OCI-M1 (cell line): ENCODE measurements at regions not wholly inside any gene's neighbourhood (a gene's known extent, or its start where the extent isn't known, plus 50 kb on each side); places are given as distances from the start of the nearest gene placed in this dataset.

Source experiments
- DNase-seq: peaks from one replicate; lab custom pipeline; 2025; lab: John Stamatoyannopoulos, UW

- DNase-seq = no peak
Measured at GRCh38 chr15:39124553-39125171, 456.2 kb upstream of the THBS1 start.

GRCh38 chr15:39125226-39125625, 455.7 kb upstream of the THBS1 start:
- DNase-seq = no peak

- DNase-seq = peak; percentile 59
Measured at GRCh38 chr15:39125904-39126303, 455.0 kb upstream of the THBS1 start.

GRCh38 chr15:39127151-39127790, 453.6 kb upstream of the THBS1 start:
- DNase-seq = no peak

- peak; percentile 42 for DNase-seq
Measured at GRCh38 chr15:39127925-39128617, 452.8 kb upstream of the THBS1 start.

- no peak for DNase-seq
Measured at GRCh38 chr15:39128746-39129145, 452.1 kb upstream of the THBS1 start.

- DNase-seq = no peak
Measured at GRCh38 chr15:39130556-39131379, 450.1 kb upstream of the THBS1 start.

- no peak for DNase-seq
Measured at GRCh38 chr15:39131609-39132008, 449.3 kb upstream of the THBS1 start.

GRCh38 chr15:39132070-39132469, 448.8 kb upstream of the THBS1 start:
- DNase-seq = no peak

GRCh38 chr15:39132954-39133600, 447.8 kb upstream of the THBS1 start:
- DNase-seq = no peak

GRCh38 chr15:39134282-39134681, 446.6 kb upstream of the THBS1 start:
- no peak for DNase-seq

- DNase-seq = no peak
Measured at GRCh38 chr15:39135989-39136388, 444.9 kb upstream of the THBS1 start.

GRCh38 chr15:39139431-39140059, 441.3 kb upstream of the THBS1 start:
- no peak for DNase-seq

GRCh38 chr15:39140060-39140604, 440.7 kb upstream of the THBS1 start:
- peak; percentile 79 for DNase-seq

GRCh38 chr15:39142500-39142899, 438.4 kb upstream of the THBS1 start:
- peak; percentile 9 for DNase-seq

- no peak for DNase-seq
Measured at GRCh38 chr15:39143479-39143878, 437.4 kb upstream of the THBS1 start.

- no peak for DNase-seq
Measured at GRCh38 chr15:39144051-39144450, 436.8 kb upstream of the THBS1 start.

GRCh38 chr15:39144613-39145499, 436.0 kb upstream of the THBS1 start:
- DNase-seq = no peak

GRCh38 chr15:39145854-39146625, 434.8 kb upstream of the THBS1 start:
- DNase-seq = no peak
